Activated naive CD8-positive, alpha-beta T cell (primary cell): ENCODE measurements at regions not wholly inside any gene's neighbourhood (a gene's known extent, or its start where the extent isn't known, plus 50 kb on each side); places are given as distances from the start of the nearest gene placed in this dataset.

Experiments
- H3K27ac Mint-ChIP-seq: one replicate; pipeline ENCODE4 v1.8.0; 2021; ENCODE audit warnings: mixed read lengths
- H3K27me3 Mint-ChIP-seq: one replicate; pipeline ENCODE4 v1.8.0; 2021; ENCODE audit warnings: mixed read lengths
- H3K36me3 Mint-ChIP-seq: one replicate; pipeline ENCODE4 v1.8.0; 2021; ENCODE audit warnings: mixed read lengths
- H3K4me1 Mint-ChIP-seq: one replicate; pipeline ENCODE4 v1.8.0; 2021; ENCODE audit warnings: low read depth, mixed read lengths
- H3K4me3 Mint-ChIP-seq: one replicate; pipeline ENCODE4 v1.8.0; 2021; ENCODE audit warnings: mild to moderate bottlenecking, mixed read lengths
- H3K9me3 Mint-ChIP-seq: one replicate; pipeline ENCODE4 v1.8.0; 2021; ENCODE audit warnings: low read depth, mixed read lengths

DNA sequence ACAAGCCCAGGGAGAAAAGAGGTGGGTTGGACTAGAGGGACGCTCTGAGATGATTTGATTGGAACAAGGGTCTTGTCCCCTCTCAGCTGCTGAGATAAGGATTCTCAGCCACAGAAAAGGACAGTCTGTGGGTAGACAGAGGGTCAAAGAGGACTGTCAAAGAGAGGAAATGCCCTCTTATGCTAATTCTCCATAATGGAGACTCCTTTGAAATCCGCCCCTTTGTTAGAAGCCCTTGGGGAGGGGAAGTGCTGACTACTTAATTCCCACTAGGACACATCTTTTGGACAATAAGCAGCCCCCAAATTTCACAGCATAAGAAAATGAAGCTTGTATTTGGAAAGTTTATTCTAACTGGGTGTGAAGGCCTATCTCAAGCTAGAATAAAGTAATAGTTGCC, 176.6 kb downstream of the KTN1 start:
- H3K4me1 Mint-ChIP-seq = no peaks in the 10 kb centered on the region
- no peaks in the 10 kb centered on the region for H3K9me3 Mint-ChIP-seq
- H3K27ac Mint-ChIP-seq = no peak overlapping the region
- H3K4me3 Mint-ChIP-seq = no peak overlapping the region
- H3K27me3 Mint-ChIP-seq = no peaks in the 10 kb centered on the region
- H3K36me3 Mint-ChIP-seq = no peaks in the 10 kb centered on the region

DNA sequence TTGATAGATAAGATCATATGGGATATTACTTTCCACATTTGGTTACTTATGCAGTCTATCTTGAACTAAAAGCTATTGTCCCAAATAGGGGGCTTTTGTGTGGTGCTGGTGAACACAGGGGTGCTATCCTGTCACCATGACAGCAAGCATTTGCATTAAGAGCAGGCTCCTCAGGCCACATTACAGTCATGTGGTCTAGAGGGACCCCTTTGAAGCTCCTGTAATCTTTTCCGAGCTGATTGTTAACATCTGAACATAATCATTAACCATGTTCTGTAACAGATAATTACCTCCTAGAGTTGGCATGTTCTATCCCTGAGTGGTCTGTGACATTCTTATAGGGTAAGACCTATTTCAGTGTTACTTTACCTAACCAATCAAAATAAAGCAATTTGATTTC, 178.8 kb downstream of the KTN1 start:
- Mint-ChIP-seq H3K27me3 (no peaks in the 10 kb centered on the region), H3K27ac (no peak overlapping the region), H3K9me3 (no peaks in the 10 kb centered on the region), H3K4me1 (no peaks in the 10 kb centered on the region), H3K36me3 (no peaks in the 10 kb centered on the region), H3K4me3 (no peak overlapping the region)

DNA sequence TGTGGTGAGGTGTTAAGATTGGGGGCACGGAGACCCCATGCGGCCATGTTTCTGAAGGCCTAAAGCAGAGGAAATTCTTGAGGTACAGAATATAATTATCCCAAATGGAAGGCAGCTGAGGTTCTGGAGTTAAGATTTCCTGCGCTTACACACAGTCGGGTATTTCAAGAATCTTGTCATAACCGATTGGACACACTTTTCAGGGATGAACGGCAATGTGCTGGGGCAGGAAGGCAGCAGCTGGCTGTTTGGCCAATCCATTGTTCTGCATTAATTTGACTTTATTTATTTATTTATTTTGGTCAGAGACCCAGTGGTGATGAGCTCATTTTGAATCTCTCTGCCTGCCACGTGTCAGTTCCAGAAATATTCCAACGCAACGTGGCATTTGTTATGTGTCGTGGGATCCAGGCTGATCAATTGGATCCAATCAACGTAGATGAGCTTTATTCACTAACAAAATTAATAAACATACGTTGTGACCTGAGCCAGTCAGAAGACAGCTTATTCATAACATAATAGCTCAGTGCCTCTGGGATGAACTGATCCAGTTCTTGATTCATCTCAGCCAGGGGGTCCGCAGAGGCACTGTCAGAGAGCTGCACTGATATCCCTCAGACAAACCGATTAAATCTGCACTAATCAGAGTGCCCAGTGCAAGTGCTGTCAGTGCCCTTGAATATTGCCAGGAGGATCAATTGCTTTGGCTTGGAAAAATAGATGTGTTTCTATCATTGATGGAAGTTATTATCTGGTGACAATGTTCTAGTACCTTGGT, 181.0 kb downstream of the KTN1 start:
- Mint-ChIP-seq H3K27me3 (no peaks in the 10 kb centered on the region), H3K9me3 (peaks cover 7% of the 10 kb centered on the region), H3K36me3 (no peaks in the 10 kb centered on the region), H3K4me1 (no peaks in the 10 kb centered on the region), H3K4me3 (no peak overlapping the region), H3K27ac (no peak overlapping the region)

DNA sequence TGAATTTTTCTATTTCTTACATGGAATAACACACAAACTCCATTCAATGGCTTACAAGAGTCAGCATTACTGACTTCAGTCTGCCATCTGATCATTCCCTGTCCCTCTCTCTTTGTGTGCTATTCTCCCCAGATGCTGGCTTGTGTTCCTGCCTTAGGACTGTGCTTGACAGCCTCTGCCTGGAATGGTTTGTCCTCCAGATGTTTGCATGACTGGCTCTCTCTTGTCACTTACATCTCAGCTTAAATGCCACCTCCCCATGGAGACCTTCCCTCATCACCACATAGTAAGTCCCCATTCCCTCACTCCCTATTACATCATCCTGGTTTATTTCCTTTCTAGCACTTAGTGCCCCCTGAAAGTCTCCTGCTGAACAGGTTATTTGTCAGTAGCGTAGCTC, 181.6 kb downstream of the KTN1 start:
- Mint-ChIP-seq H3K4me1 (no peaks in the 10 kb centered on the region), H3K4me3 (no peak overlapping the region), H3K27me3 (no peaks in the 10 kb centered on the region), H3K27ac (no peak overlapping the region), H3K36me3 (no peaks in the 10 kb centered on the region), H3K9me3 (peaks cover 7% of the 10 kb centered on the region)

DNA sequence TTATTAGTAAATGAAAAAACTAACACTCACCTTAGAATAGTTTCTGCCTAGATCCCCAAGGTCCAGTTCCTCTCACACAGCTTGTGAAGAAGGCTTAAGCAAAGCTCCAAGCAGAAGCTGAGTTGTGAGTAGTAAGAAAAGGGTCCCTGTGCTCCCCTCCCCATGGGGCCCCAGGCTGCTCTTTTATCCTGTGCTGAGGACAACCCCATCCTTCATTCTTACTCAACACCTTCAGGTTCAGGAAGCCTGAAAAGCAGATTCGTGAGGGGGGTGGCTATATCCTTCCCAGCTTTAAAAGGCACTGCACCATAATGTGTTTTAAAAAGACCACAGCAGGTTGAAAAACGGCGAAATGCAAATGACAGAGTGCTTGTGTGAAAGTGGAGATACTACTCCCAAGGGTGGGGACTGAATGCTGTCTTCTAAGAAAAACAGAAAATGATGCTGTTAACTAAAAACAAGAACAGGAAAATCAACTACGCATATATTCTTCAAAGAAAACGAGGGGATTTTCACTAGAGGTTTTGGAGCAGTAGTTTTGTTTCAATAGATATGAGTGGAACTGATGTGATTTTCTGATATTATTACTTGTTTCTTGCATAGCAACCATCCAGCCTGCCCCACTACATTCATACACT, 182.7 kb downstream of the KTN1 start:
- Mint-ChIP-seq H3K36me3 (no peaks in the 10 kb centered on the region), H3K27ac (no peak overlapping the region), H3K9me3 (peaks cover 7% of the 10 kb centered on the region), H3K4me3 (no peak overlapping the region), H3K27me3 (no peaks in the 10 kb centered on the region), H3K4me1 (no peaks in the 10 kb centered on the region)

DNA sequence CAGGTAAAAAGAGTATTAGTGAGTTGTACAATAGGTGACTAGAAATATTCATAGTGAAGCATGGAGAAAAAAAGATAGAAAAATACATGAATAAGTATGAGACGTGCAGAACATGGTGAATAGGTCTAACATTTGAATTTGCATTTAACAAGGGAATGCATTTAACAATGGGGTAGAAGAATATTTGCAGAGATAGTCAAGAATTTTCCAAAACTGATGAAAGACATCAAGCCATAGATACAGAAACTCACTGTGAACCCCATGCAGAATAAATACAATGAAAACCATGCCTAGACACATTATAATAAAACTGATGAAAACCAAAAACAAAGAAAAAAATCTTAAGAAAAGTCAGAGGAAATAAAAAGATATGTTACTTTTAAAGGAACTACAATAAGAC, 184.8 kb downstream of the KTN1 start:
- Mint-ChIP-seq H3K4me1 (no peaks in the 10 kb centered on the region), H3K9me3 (peaks cover 12% of the 10 kb centered on the region), H3K27me3 (peaks cover 1% of the 10 kb centered on the region), H3K4me3 (no peak overlapping the region), H3K36me3 (no peaks in the 10 kb centered on the region), H3K27ac (no peak overlapping the region)

DNA sequence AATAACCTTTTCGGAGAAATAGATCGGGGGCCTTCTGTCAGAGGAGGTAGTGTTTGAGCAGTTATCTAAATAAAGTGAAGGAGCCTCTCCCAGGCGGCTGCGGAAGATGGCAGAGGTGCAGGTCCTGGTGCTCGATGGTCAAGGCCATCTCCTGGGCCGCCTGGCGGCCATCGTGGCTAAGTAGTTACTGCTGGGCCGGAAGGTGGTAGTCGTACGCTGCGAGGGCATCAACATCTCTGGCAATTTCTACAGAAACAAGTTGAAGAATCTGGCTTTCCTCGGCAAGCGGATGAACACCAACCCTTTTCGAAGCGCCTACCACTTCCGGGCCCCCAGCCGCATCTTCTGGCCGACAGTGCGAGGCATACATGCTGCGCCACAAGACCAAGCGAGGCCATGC, 186.1 kb downstream of the KTN1 start:
- Mint-ChIP-seq H3K4me1 (no peaks in the 10 kb centered on the region), H3K27ac (no peak overlapping the region), H3K4me3 (no peak overlapping the region), H3K27me3 (peaks cover 1% of the 10 kb centered on the region), H3K9me3 (peaks cover 12% of the 10 kb centered on the region), H3K36me3 (no peaks in the 10 kb centered on the region)

DNA sequence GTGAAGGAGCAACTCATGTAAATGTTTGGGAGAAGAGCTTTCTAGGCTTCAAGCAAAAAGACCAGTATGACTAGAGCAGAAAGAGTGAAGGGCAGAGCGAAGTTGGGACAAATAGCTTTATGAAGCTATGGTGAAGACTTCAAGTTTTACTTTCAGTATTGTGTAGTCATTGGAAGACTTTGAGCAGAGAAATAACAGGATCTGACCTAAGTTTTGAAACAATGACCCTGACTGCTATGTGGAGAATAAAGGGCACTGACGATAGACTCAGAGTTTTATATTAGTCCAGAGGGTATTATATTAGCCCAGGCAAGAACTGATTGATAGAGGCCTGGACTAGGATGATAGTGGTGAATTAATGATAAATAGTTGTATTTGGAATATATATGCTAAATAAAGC, 187.3 kb downstream of the KTN1 start:
- Mint-ChIP-seq H3K4me1 (no peaks in the 10 kb centered on the region), H3K9me3 (peaks cover 12% of the 10 kb centered on the region), H3K4me3 (no peak overlapping the region), H3K27ac (no peak overlapping the region), H3K36me3 (no peaks in the 10 kb centered on the region), H3K27me3 (peaks cover 1% of the 10 kb centered on the region)

DNA sequence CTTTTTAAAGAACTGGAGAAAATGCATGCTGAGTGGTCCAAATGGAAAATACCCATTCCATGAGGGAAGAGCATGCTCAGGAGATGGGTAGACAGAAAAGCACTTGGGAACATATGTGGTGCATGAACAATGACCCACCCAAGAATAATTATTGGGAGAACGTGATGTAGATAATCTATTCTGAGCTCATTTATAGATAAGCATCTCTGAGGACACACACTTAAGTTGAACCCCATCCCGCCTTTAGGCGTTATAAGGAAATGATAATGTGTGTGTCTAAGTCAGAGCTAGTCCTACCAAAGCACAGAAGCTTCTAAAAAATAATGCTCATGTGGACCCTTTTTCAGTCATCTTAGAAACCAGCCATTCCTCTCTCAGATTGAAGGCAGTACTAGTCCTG, 189.9 kb downstream of the KTN1 start:
- no peak overlapping the region for H3K4me3 Mint-ChIP-seq
- no peaks in the 10 kb centered on the region for H3K4me1 Mint-ChIP-seq
- no peak overlapping the region for H3K27ac Mint-ChIP-seq
- H3K27me3 Mint-ChIP-seq = peaks cover 1% of the 10 kb centered on the region
- no peaks in the 10 kb centered on the region for H3K36me3 Mint-ChIP-seq
- peaks cover 4% of the 10 kb centered on the region for H3K9me3 Mint-ChIP-seq

DNA sequence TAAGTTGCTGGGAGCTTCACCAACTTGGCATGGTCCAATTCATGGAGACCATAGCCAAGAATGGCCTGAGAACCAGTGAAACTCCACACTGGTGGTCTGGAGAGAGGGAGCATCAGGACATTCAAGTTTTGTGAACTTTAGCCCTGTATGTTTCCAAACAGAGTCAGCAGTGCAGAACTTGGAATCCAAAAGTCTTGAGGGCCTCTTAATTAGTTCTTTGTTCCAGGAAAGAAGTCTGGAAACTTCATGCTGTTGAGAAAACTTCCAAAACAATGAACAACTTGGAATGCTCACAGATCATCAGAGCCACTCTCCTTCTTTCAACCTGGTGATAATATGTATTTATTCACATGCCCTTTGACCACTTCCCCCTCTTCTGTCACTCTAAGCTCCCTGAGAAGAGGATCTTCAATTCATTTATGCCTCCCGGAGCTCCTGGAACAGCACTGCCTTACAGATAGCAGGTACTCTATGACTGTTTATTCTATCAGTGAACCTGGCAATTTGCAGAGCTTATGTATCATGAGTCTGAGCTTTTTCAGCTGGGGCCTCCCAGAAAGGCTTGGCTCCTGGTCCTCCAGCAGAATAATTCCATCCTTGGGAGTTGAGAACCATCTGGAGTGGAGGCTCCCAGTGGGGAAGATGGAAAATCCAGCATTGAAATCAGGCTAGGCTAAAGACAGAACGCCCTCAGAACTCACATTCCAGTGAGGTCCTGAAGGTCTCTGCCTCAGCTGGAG, 191.4 kb downstream of the KTN1 start:
- Mint-ChIP-seq H3K27ac (no peak overlapping the region), H3K36me3 (no peaks in the 10 kb centered on the region), H3K4me3 (no peak overlapping the region), H3K9me3 (peaks cover 4% of the 10 kb centered on the region), H3K4me1 (no peaks in the 10 kb centered on the region), H3K27me3 (peaks cover 1% of the 10 kb centered on the region)

DNA sequence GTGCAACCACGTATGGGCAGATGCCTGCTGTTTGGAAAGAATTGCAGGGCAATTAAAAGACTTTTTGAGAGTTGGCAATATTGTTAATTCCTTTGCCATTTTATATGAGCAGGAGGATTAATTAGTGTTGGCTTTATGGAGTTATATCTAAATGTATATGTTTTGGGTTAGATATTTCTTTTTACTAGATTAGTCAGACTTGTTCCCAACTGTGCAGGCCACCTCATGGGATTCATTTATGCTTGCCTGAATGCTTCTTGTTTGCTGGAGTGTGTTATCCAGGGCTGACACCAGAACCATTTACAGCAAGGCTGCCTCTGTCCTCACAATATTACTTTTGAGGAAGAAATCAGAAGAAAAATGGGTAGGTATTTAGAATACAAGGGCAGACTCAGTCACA, 192.5 kb downstream of the KTN1 start:
- no peak overlapping the region for H3K27ac Mint-ChIP-seq
- H3K9me3 Mint-ChIP-seq = peaks cover 4% of the 10 kb centered on the region
- H3K27me3 Mint-ChIP-seq = peaks cover 1% of the 10 kb centered on the region
- H3K36me3 Mint-ChIP-seq = no peaks in the 10 kb centered on the region
- H3K4me3 Mint-ChIP-seq = no peak overlapping the region
- no peaks in the 10 kb centered on the region for H3K4me1 Mint-ChIP-seq

DNA sequence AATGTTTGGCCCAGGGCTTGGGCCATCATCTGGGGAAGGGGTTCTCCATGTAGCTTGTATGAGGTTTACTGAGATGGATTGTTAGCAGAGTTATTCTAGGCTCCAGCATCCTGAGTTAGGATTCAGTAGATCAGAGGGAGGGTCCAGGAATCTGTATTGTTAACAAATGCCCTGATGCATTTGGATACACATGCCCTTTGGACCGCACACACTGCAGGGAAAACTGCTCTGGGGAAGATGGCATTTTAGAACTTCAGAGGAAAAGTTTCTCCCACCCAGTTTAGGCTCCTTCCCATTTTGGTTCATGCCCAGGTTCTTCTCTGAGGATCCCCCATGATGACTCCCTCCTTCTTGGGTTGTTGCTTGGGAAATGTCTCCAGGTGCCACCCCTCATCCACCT, 193.3 kb downstream of the KTN1 start:
- Mint-ChIP-seq H3K27ac (no peak overlapping the region), H3K36me3 (no peaks in the 10 kb centered on the region), H3K4me3 (no peak overlapping the region), H3K27me3 (no peaks in the 10 kb centered on the region), H3K9me3 (peaks cover under 1% of the 10 kb centered on the region), H3K4me1 (no peaks in the 10 kb centered on the region)

DNA sequence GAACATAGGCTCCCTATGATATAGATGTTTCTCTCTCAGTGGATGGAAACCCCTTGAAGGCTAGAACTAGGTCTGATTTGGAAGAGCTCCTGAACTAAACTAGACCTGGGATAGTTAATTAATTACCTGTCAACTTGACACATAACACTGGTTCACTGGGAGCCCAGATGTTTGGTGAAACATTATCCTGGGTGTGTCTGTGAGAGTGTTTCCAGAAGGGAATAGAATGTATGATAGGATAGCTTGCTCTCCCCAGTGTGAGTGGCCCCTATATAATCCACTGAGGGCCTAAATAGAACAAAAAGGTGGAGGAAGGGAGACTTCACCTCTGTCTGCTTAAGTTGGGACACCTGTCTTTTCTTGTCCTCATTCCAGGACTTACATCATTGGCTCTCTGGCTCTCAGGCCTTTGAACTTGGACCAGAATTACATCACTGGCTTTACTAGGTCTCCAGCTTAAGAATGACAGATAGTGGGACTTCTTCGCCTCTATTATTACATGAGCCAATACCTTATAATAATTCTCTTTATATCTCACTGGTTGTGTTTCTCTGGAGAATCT, 194.1 kb downstream of the KTN1 start:
- Mint-ChIP-seq H3K4me3 (no peak overlapping the region), H3K27me3 (no peaks in the 10 kb centered on the region), H3K36me3 (no peaks in the 10 kb centered on the region), H3K4me1 (no peaks in the 10 kb centered on the region), H3K9me3 (no peaks in the 10 kb centered on the region), H3K27ac (no peak overlapping the region)

DNA sequence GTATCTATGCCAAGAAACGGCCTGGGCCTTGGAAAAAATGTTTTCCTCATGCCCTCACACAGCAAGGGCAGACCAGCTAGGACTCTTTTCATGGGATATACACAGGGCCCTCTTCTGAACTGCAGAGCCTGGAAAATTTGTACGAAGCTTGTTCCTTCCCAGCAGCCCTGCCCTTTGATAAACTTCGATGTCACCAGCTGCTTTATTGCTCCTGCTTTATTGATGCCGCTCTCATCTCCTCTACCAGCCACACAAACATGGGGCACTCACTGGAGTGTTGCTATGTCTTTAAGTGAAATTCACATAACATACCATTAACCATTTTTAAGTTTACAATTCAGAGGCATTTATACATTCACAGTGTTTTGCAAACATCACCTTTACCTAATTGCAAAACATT, 197.9 kb downstream of the KTN1 start:
- Mint-ChIP-seq H3K4me1 (no peaks in the 10 kb centered on the region), H3K36me3 (no peaks in the 10 kb centered on the region), H3K27ac (no peak overlapping the region), H3K27me3 (no peaks in the 10 kb centered on the region), H3K4me3 (no peak overlapping the region), H3K9me3 (no peaks in the 10 kb centered on the region)
